B cell (primary cell): ENCODE measurements at regions not wholly inside any gene's neighbourhood (a gene's known extent, or its start where the extent isn't known, plus 50 kb on each side); places are given as distances from the start of the nearest gene placed in this dataset.
A peak's percentile ranks its signal among the peaks of the same experiment; 100 is the strongest.

Experiments used
- ATAC-seq: fragments of 200-7000 bp; cut with Tn5 transposase; one replicate; pipeline ENCODE4 v1.10.0; 2021; ENCODE audit warnings: low read depth, mild to moderate bottlenecking, moderate number of reproducible peaks, moderate library complexity
- CTCF ChIA-PET: fragments of 350-600 bp; sonication (Branson Sonifier 250); formaldehyde crosslinking; loops from one replicate; lab custom pipeline; 2021; ENCODE audit warnings: antibody characterized with exemption, inconsistent platforms; lab: Charles Lee
- POLR2A ChIA-PET: fragments of 350-600 bp; sonication (Branson Sonifier 250); formaldehyde crosslinking; loops from one replicate; lab custom pipeline; 2021; ENCODE audit warnings: antibody characterized with exemption; lab: Charles Lee
- DNase-seq: peaks from one replicate; pipeline ENCODE4 v3.0.0; 2013
- H2AFZ ChIP-seq: 2 replicates; pipeline ENCODE4 v1.6.1; 2012; ENCODE audit warnings: mild to moderate bottlenecking, low read depth, low read length; ENCODE audit not compliant: insufficient read depth, poor library complexity, severe bottlenecking
- H3K27ac ChIP-seq, 2 donors: 1 replicate in 1 of 2; 2 replicates in 1 of 2; pipeline ENCODE4 v1.5.1; 2012 to 2013; ENCODE audit warnings: low read length in 2 of 2, mild to moderate bottlenecking in 2 of 2, moderate library complexity in 1 of 2
- H3K27me3 ChIP-seq, 4 experiments: fragments of 200-600 bp in 1 of 4; sonication (generic) in 1 of 4; replicated peaks in 1 of 4; 1 replicate in 2 of 4; 2 replicates in 2 of 4; pipeline versions ENCODE4 v1.6.1 to v1.7.0; 2013 to 2016; ENCODE audit warnings: low read length in 3 of 4, mild to moderate bottlenecking in 2 of 4, mixed read lengths in 1 of 4, moderate library complexity in 1 of 4; ENCODE audit not compliant: insufficient read depth in 4 of 4, control insufficient read depth in 3 of 4; ENCODE audit errors: control extremely low read depth in 1 of 4
- H3K36me3 ChIP-seq, 2 experiments: replicated peaks in 1 of 2; 1 replicate in 1 of 2; 2 replicates in 1 of 2; pipeline versions ENCODE4 v1.6.1 to v1.7.1; 2013; ENCODE audit warnings: low read length in 1 of 2; ENCODE audit not compliant: insufficient read depth in 2 of 2, control insufficient read depth in 1 of 2; ENCODE audit errors: control extremely low read depth in 1 of 2, extremely low read depth in 1 of 2
- H3K4me1 ChIP-seq, 2 donors: fragments of 200-600 bp in 1 of 2; sonication (generic) in 1 of 2; 1 replicate in 1 of 2; 2 replicates in 1 of 2; pipeline versions ENCODE4 v1.5.1 to v1.6.1; 2013 to 2017; ENCODE audit warnings: low read length in 2 of 2; ENCODE audit not compliant: control insufficient read depth in 2 of 2, insufficient read depth in 2 of 2
- H3K4me2 ChIP-seq: replicated peaks from 2 replicates; pipeline ENCODE3; 2012; ENCODE audit warnings: mild to moderate bottlenecking, low read depth, low read length; ENCODE audit not compliant: poor library complexity, severe bottlenecking
- H3K4me3 ChIP-seq, 5 experiments: fragments of 200-600 bp in 1 of 5; sonication (generic) in 1 of 5; 1 replicate in 3 of 5; 2 replicates in 2 of 5; pipeline versions ENCODE4 v1.5.1 to v1.7.0; 2011 to 2016; ENCODE audit warnings: low read length in 4 of 5, mild to moderate bottlenecking in 4 of 5, low read depth in 2 of 5, control low read depth in 1 of 5, moderate library complexity in 1 of 5; ENCODE audit not compliant: insufficient read depth in 1 of 5; ENCODE audit errors: control extremely low read depth in 1 of 5, extremely low read depth in 1 of 5
- H3K79me2 ChIP-seq: fragments of 200-600 bp; sonication (generic); one replicate; pipeline ENCODE4 v1.6.0; 2016; ENCODE audit warnings: low read length; ENCODE audit not compliant: control insufficient read depth, insufficient read depth
- H3K9ac ChIP-seq: fragments of 200-600 bp; sonication (generic); 2 replicates; pipeline ENCODE4 v1.6.1; 2017; ENCODE audit warnings: mild to moderate bottlenecking, low read length, moderate library complexity
- H3K9me3 ChIP-seq, 3 donors: one replicate each; pipeline versions ENCODE4 v1.6.1 to v1.7.1; 2013; ENCODE audit warnings: low read length in 2 of 3; ENCODE audit not compliant: control insufficient read depth in 2 of 3, insufficient read depth in 1 of 3; ENCODE audit errors: control extremely low read depth in 1 of 3
- H4K20me1 ChIP-seq: 2 replicates; pipeline ENCODE4 v1.6.0; 2012; ENCODE audit warnings: mild to moderate bottlenecking, low read length; ENCODE audit not compliant: insufficient read depth, control insufficient read depth, poor library complexity, severe bottlenecking
- H3K27ac Mint-ChIP-seq: one replicate; pipeline ENCODE4 v1.8.0; 2021; ENCODE audit warnings: mixed read lengths
- H3K27me3 Mint-ChIP-seq: one replicate; pipeline ENCODE4 v1.8.0; 2021; ENCODE audit warnings: mixed read lengths
- H3K4me1 Mint-ChIP-seq: one replicate; pipeline ENCODE4 v1.8.0; 2021; ENCODE audit warnings: mixed read lengths
- H3K4me3 Mint-ChIP-seq: one replicate; pipeline ENCODE4 v1.8.0; 2021; ENCODE audit warnings: mixed read lengths
- H3K9me3 Mint-ChIP-seq: one replicate; pipeline ENCODE4 v1.8.0; 2022; ENCODE audit warnings: mixed read lengths; ENCODE audit not compliant: insufficient read depth
- EZH2 ChIP-seq: IDR thresholded peaks from 2 replicates; pipeline ENCODE4 v1.6.1; 2012; ENCODE audit warnings: borderline replicate concordance, low read depth, mild to moderate bottlenecking, moderate library complexity, low read length; ENCODE audit not compliant: insufficient read depth, poor library complexity, severe bottlenecking
- WGBS: methylation state at CpG from one replicate; pipeline ENCODE4 v1.1.5; 2013; ENCODE audit warnings: missing lambda C conversion rate; ENCODE audit not compliant: insufficient coverage; 5-methylcytosine and 5-hydroxymethylcytosine counted together
- intact Hi-C: fragments of 100-400 bp; cut with micrococcal nuclease; formaldehyde crosslinking; loops from one replicate; pipeline ENCODE4 v1.10.0; 2022
- TF ChIP-seq, protein P1 (sequence below): fragments of 200-600 bp; IDR thresholded peaks from one replicate; pipeline ENCODE4 v1.8.0; 2022; ENCODE audit warnings: antibody characterized with exemption, mild to moderate bottlenecking

DNA sequence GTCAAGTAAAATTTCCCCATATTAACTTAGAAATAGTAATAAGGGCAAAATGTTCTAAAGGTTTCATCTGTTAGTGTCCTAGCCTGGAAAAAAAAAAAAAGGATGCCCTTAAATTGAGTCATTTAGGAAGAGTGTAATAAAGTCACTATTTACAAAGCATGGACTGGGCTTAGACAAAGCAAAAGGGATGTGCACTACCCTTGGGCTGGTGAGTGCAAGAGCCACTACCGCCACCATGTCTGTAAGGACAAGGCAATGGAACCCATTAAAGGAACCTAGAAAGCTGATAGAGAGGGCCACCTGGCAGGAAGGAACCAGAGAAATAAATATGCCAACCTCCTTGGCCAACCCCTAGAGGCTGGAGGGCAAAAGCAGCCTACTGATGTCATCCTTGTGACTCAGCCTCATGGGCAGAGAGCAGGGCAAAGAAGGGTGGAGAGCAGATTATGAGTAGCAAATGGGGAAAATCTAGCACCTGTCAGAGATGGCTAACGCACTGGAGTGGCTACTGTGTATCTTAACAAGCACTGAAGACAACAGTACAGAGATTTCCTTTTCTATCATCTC is 59.5 kb upstream of the FUT8 start:
- peak overlapping the region; percentile 84 for H3K27ac Mint-ChIP-seq
- 33% methylated on average over 1 of the region's 2 CpGs for WGBS
- peak overlapping the region; percentile 47 for H2AFZ ChIP-seq
- no peaks in the 10 kb centered on the region for H4K20me1 ChIP-seq
- no peaks in the 10 kb centered on the region for H3K36me3 ChIP-seq
- intact Hi-C loops, result loop anchor here (1.0 to 5.0 kb wide), 5 partner anchors 16 to 146 kb away; partner anchors contain the start of gene FUT8
- no peaks in the 10 kb centered on the region for H3K9me3 ChIP-seq
- ChIA-PET CTCF (interaction anchor here (0.7 to 1.8 kb wide), 6 partner anchors 11 to 189 kb away, joined by 3 to 7 read pairs (median 3); no protein-coding TSS in a partner anchor), POLR2A (interaction anchor here (0.7 to 2.1 kb wide), 4 partner anchors 9 to 64 kb away, joined by 3 to 7 read pairs (median 4); no protein-coding TSS in a partner anchor)
- no peaks in the 10 kb centered on the region for H3K27me3 Mint-ChIP-seq
- peaks cover 3% of the 10 kb centered on the region for H3K79me2 ChIP-seq
- no peak overlapping the region for H3K9ac ChIP-seq
- H3K4me3 Mint-ChIP-seq, result peak overlapping the region; percentile 33
- H3K27ac ChIP-seq, result peak overlapping the region; percentile 79 to 81
- DNase-seq, result peak; percentile 67
- no peak overlapping the region for H3K4me3 ChIP-seq
- H3K27me3 ChIP-seq, result no peaks in the 10 kb centered on the region
- peaks cover 71% of the 10 kb centered on the region for H3K4me1 Mint-ChIP-seq
- H3K4me2 ChIP-seq, result no peak overlapping the region
- TF ChIP-seq, protein P1, sequence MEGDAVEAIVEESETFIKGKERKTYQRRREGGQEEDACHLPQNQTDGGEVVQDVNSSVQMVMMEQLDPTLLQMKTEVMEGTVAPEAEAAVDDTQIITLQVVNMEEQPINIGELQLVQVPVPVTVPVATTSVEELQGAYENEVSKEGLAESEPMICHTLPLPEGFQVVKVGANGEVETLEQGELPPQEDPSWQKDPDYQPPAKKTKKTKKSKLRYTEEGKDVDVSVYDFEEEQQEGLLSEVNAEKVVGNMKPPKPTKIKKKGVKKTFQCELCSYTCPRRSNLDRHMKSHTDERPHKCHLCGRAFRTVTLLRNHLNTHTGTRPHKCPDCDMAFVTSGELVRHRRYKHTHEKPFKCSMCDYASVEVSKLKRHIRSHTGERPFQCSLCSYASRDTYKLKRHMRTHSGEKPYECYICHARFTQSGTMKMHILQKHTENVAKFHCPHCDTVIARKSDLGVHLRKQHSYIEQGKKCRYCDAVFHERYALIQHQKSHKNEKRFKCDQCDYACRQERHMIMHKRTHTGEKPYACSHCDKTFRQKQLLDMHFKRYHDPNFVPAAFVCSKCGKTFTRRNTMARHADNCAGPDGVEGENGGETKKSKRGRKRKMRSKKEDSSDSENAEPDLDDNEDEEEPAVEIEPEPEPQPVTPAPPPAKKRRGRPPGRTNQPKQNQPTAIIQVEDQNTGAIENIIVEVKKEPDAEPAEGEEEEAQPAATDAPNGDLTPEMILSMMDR, result no peak
- TF ChIP-seq EZH2, result no peak
- no peaks in the 10 kb centered on the region for H3K9me3 Mint-ChIP-seq
- H3K4me1 ChIP-seq, result peaks cover 51 to 80% of the 10 kb centered on the region in 2 donors
- peak; percentile 79 for ATAC-seq

DNA sequence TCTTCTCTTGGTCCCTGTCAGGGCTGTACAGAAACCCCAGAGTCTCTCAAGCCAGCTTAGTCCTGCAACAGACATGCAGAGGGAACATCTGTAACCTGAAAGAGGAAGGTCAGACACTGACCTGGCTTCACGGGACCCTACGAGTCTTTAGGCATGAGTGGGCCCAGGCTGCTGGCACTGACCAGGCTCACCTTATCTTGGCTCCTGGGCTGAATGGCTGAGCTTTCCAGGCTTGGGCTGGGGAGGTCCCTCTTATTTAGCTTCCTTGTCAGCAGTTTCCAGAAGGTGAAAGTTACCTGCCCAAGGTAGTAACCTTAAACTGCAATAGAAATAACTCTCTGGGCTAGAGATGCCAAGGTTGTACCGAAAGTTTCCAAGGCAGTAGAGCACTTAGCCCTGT is 58.4 kb upstream of the FUT8 start:
- Histone ChIP-seq H3K9me3 (no peaks in the 10 kb centered on the region), H2AFZ (peak overlapping the region; percentile 47), H3K4me3 (no peak overlapping the region), H3K4me2 (peak overlapping the region; percentile 30), H3K27ac (peak overlapping the region; percentile 79 to 81), H3K36me3 (no peaks in the 10 kb centered on the region), H3K27me3 (no peaks in the 10 kb centered on the region), H3K9ac (no peak overlapping the region), H4K20me1 (no peaks in the 10 kb centered on the region), H3K79me2 (peaks cover 3% of the 10 kb centered on the region), H3K4me1 (peaks cover 51 to 80% of the 10 kb centered on the region in 2 donors)
- TF ChIP-seq EZH2, result no peak
- TF ChIP-seq, protein P1, result no peak
- POLR2A ChIA-PET, result interaction anchor here (1.0 to 1.7 kb wide), 2 partner anchors 10 to 52 kb away, joined by 4 read pairs; no protein-coding TSS in a partner anchor
- DNase-seq, result no peak
- intact Hi-C loops, result loop anchor here (1.0 to 5.0 kb wide), 4 partner anchors 33 to 147 kb away; no protein-coding TSS in a partner anchor
- CTCF ChIA-PET, result interaction anchor here (0.6 to 1.8 kb wide), 8 partner anchors 10 to 67 kb away, joined by 3 to 7 read pairs (median 4); no protein-coding TSS in a partner anchor
- Mint-ChIP-seq H3K27me3 (no peaks in the 10 kb centered on the region), H3K4me1 (peaks cover 67% of the 10 kb centered on the region), H3K4me3 (no peak overlapping the region), H3K9me3 (no peaks in the 10 kb centered on the region), H3K27ac (peak overlapping the region; percentile 84)
- WGBS, result 66% methylated on average over 3 of the region's 3 CpGs
- ATAC-seq, result no peak
